Osteoblast (primary cell): ENCODE measurements at regions not wholly inside any gene's neighbourhood (a gene's known extent, or its start where the extent isn't known, plus 50 kb on each side); places are given as distances from the start of the nearest gene placed in this dataset.
"Not testable (repeated sequence)": the region's sequence is repeated elsewhere in the genome, so short reads cannot be mapped to it uniquely, and the experiment has no call there.

Source experiments
- DNase-seq: peaks from one replicate; pipeline ENCODE4 v3.0.0; 2011; ENCODE audit warnings: low spot score, mixed read lengths; ENCODE audit not compliant: insufficient read length; ENCODE audit errors: missing footprints
- H2AFZ ChIP-seq: 2 replicates; pipeline ENCODE4 v1.6.0; 2011; ENCODE audit warnings: mild to moderate bottlenecking, low read length
- H3K27ac ChIP-seq: 2 replicates; pipeline ENCODE4 v1.5.1; 2011; ENCODE audit warnings: mild to moderate bottlenecking, low read depth, low read length, moderate library complexity
- H3K27me3 ChIP-seq: 2 replicates; pipeline ENCODE4 v1.6.0; 2012; ENCODE audit warnings: mild to moderate bottlenecking, control low read depth, inconsistent platforms, low read length, moderate library complexity; ENCODE audit not compliant: insufficient read depth
- H3K36me3 ChIP-seq: 2 replicates; pipeline ENCODE4 v1.5.1; 2011; ENCODE audit warnings: mild to moderate bottlenecking, low read length, control low read depth, moderate library complexity; ENCODE audit not compliant: insufficient read depth
- H3K4me1 ChIP-seq: 2 replicates; pipeline ENCODE4 v1.5.1; 2011; ENCODE audit warnings: mild to moderate bottlenecking, low read length, control low read depth, moderate library complexity; ENCODE audit not compliant: insufficient read depth
- H3K4me2 ChIP-seq: 2 replicates; pipeline ENCODE4 v1.6.0; 2011; ENCODE audit warnings: mild to moderate bottlenecking, low read length; ENCODE audit not compliant: insufficient read depth
- H3K4me3 ChIP-seq: fragments of 200-600 bp; sonication (generic); 3 replicates; pipeline ENCODE4 v1.5.1; 2012; ENCODE audit warnings: mild to moderate bottlenecking, low read length, inconsistent platforms; ENCODE audit not compliant: insufficient read depth
- H3K79me2 ChIP-seq: 2 replicates; pipeline ENCODE4 v1.6.0; 2012; ENCODE audit warnings: mild to moderate bottlenecking, low read length, control low read depth, inconsistent platforms; ENCODE audit not compliant: insufficient read depth
- H3K9me3 ChIP-seq: 2 replicates; pipeline ENCODE4 v1.5.1; 2011; ENCODE audit warnings: low read depth, low read length, control low read depth
- H4K20me1 ChIP-seq: 2 replicates; pipeline ENCODE4 v1.6.0; 2012; ENCODE audit warnings: mild to moderate bottlenecking, low read length, control low read depth; ENCODE audit not compliant: insufficient read depth
- CTCF ChIP-seq: IDR thresholded peaks from 2 replicates; pipeline ENCODE4 v1.5.1; 2011; ENCODE audit warnings: mild to moderate bottlenecking, low read depth, low read length, moderate library complexity; ENCODE audit errors: extremely low read depth

DNA sequence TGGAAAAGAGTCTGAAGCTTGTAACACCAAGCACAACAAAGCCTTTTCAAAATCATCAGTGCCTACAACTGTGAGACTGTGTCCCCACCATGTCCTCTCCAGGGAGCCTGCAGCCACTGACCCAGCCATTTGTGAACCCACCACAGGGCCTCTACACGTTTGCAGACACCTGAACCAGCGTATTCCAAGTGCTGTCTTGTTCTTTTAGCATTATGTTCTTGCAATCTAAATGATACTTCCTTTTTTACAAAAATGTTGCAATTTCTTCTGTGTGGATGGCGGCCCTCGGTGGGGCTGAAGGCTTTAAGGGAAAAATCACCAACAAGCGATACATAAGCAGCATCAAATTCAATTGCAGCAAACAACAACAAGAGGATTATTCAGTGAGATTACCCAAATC, 403.2 kb upstream of the MGMT start:
- Histone ChIP-seq H3K4me1 (no peaks in the 10 kb centered on the region), H3K27ac (no peak overlapping the region), H3K79me2 (no peaks in the 10 kb centered on the region), H3K4me2 (no peak overlapping the region), H4K20me1 (no peaks in the 10 kb centered on the region), H3K36me3 (no peaks in the 10 kb centered on the region), H3K4me3 (no peak overlapping the region), H2AFZ (no peak overlapping the region), H3K27me3 (no peaks in the 10 kb centered on the region), H3K9me3 (no peaks in the 10 kb centered on the region)
- TF ChIP-seq CTCF, result no peak
- no peak for DNase-seq

- not testable (repeated sequence) for H3K27ac ChIP-seq, DNase-seq, H3K4me3 ChIP-seq, H4K20me1 ChIP-seq, H3K79me2 ChIP-seq, H2AFZ ChIP-seq, H3K4me2 ChIP-seq, H3K4me1 ChIP-seq, H3K27me3 ChIP-seq, H3K36me3 ChIP-seq, H3K9me3 ChIP-seq
These were observed 400.5 kb upstream of the MGMT start for GRCh38 chr10:129066529-129066928.

DNA sequence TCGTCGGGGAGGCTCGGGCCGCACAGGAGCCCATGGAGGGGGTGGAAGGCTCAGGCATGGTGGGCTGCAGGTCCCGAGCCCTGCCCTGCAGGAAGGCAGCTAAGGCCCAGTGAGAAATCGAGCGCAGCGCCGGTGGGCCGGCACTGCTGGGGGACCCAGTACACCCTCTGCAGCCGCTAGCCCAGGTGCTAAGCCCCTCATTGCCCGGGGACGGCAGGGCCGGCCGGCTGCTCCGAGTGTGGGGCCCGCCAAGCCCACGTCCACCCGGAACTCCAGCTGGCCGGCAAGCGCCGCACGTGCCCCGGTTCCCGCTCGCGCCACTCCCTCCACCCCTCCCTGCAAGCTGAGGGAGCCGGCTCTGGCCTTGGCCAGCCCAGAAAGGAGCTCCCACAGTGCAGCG, 395.6 kb upstream of the MGMT start:
- H4K20me1 ChIP-seq, H3K36me3 ChIP-seq, H3K4me3 ChIP-seq, H3K27ac ChIP-seq, H3K4me1 ChIP-seq, H3K9me3 ChIP-seq, H3K79me2 ChIP-seq, H3K27me3 ChIP-seq, DNase-seq, H3K4me2 ChIP-seq, H2AFZ ChIP-seq: not testable (repeated sequence)

DNA sequence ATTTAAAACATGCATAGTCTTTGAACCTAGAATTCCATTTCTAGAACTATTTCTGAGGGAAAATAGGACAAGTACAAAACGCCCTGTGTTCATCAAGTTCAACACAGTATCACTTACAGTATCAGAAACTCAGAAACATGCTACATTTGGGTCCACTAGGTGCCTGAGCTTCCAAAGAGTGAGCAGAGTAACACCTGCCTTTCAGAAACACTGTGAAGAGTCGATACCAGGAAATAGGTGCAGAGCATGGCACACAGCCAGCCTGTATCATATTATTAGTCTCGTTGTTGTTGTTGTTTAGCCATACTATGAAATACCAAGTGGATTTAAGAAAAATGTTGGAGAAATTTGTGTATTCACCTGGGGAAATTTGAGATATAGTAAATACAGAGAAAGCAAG, 392.1 kb upstream of the MGMT start:
- TF ChIP-seq CTCF, result no peak
- Histone ChIP-seq H3K27me3 (no peaks in the 10 kb centered on the region), H3K9me3 (no peaks in the 10 kb centered on the region), H3K36me3 (no peaks in the 10 kb centered on the region), H3K27ac (no peak overlapping the region), H3K4me3 (no peak overlapping the region), H4K20me1 (no peaks in the 10 kb centered on the region), H3K4me1 (no peaks in the 10 kb centered on the region), H2AFZ (no peak overlapping the region), H3K4me2 (no peak overlapping the region), H3K79me2 (no peaks in the 10 kb centered on the region)
- DNase-seq, result no peak

GRCh38 chr10:129075508-129075907, 391.5 kb upstream of the MGMT start:
- Histone ChIP-seq H4K20me1 (no peaks in the 10 kb centered on the region), H2AFZ (no peak overlapping the region), H3K4me3 (no peak overlapping the region), H3K9me3 (no peaks in the 10 kb centered on the region), H3K36me3 (no peaks in the 10 kb centered on the region), H3K79me2 (no peaks in the 10 kb centered on the region), H3K4me1 (no peaks in the 10 kb centered on the region), H3K27me3 (no peaks in the 10 kb centered on the region), H3K4me2 (no peak overlapping the region), H3K27ac (no peak overlapping the region)
- DNase-seq, result peak; percentile 42
- TF ChIP-seq CTCF, result no peak
